ENCODE measurements at regions not wholly inside any gene's neighbourhood (a gene's known extent, or its start where the extent isn't known, plus 50 kb on each side); places are given as distances from the start of the nearest gene placed in this dataset.

DNA sequence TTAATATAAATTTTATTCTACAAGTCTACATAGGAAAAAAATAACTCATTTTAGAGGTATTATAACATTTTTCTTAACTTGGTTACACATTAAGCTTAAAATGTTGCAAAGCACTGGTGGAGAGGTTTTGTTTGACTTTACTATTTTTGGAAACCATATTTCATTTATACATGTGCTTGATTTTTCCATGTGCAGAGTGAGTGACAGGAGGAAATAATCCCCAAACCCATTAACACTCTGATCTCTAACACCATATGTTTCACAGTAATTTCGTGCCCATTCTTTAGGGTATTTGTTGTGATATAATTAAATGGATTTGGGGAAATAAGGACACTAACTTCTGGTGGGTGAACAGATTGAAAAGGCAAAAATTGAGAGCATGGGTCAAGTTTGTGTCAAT lies 2124.4 kb upstream of the PCDH20 start:
- H3K4me1 ChIP-seq, result no peaks in the 10 kb centered on the region
- H3K9me3 ChIP-seq (ENCODE audit: control insufficient read depth, low read length), result no peaks in the 10 kb centered on the region
- no peak overlapping the region for H3K4me3 ChIP-seq (ENCODE audit: low read depth, low read length)
- TF ChIP-seq, protein P1, sequence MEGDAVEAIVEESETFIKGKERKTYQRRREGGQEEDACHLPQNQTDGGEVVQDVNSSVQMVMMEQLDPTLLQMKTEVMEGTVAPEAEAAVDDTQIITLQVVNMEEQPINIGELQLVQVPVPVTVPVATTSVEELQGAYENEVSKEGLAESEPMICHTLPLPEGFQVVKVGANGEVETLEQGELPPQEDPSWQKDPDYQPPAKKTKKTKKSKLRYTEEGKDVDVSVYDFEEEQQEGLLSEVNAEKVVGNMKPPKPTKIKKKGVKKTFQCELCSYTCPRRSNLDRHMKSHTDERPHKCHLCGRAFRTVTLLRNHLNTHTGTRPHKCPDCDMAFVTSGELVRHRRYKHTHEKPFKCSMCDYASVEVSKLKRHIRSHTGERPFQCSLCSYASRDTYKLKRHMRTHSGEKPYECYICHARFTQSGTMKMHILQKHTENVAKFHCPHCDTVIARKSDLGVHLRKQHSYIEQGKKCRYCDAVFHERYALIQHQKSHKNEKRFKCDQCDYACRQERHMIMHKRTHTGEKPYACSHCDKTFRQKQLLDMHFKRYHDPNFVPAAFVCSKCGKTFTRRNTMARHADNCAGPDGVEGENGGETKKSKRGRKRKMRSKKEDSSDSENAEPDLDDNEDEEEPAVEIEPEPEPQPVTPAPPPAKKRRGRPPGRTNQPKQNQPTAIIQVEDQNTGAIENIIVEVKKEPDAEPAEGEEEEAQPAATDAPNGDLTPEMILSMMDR (IDR thresholded peaks at IDR 0.05), result no peak
- H3K4me2 ChIP-seq (ENCODE audit: low read length), result no peak overlapping the region
- no peak overlapping the region for H3K27ac ChIP-seq
- H3K79me2 ChIP-seq, result no peaks in the 10 kb centered on the region
- no peak overlapping the region for H2AFZ ChIP-seq
- no peak overlapping the region for H3K9ac ChIP-seq
- no peaks in the 10 kb centered on the region for H3K27me3 ChIP-seq (ENCODE audit: control insufficient read depth, insufficient read depth, low read length)
- H3K36me3 ChIP-seq (ENCODE audit: control insufficient read depth, insufficient read depth, low read length), result no peaks in the 10 kb centered on the region

DNA sequence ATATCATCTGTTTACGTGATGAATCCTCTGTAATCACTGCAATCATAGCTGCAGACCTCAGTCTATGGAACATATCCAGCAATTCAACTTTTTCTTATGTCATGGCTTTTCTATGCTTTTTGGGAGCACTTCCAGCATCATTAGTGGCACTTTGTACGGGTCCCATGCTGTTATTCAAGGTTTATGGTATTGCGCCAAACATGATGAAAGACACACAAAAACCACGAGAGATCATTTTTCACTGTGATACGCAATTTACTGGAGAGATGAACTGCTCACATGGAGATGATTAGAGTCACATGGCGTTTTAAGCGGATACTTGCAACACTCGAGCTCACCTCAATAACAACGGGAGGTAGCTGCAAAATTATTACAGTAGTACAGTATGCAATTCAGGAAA lies 2101.7 kb upstream of the PCDH20 start:
- no peaks in the 10 kb centered on the region for H3K27me3 ChIP-seq (ENCODE audit: control insufficient read depth, insufficient read depth, low read length)
- no peaks in the 10 kb centered on the region for H3K36me3 ChIP-seq (ENCODE audit: control insufficient read depth, insufficient read depth, low read length)
- H3K9ac ChIP-seq, result no peak overlapping the region
- H3K9me3 ChIP-seq (ENCODE audit: control insufficient read depth, low read length), result no peaks in the 10 kb centered on the region
- no peak overlapping the region for H3K4me3 ChIP-seq (ENCODE audit: low read depth, low read length)
- H3K4me1 ChIP-seq, result no peaks in the 10 kb centered on the region
- TF ChIP-seq, protein P1 (IDR thresholded peaks at IDR 0.05), result no peak
- no peaks in the 10 kb centered on the region for H3K79me2 ChIP-seq
- H3K27ac ChIP-seq, result no peak overlapping the region
- H2AFZ ChIP-seq, result no peak overlapping the region
- no peak overlapping the region for H3K4me2 ChIP-seq (ENCODE audit: low read length)

DNA sequence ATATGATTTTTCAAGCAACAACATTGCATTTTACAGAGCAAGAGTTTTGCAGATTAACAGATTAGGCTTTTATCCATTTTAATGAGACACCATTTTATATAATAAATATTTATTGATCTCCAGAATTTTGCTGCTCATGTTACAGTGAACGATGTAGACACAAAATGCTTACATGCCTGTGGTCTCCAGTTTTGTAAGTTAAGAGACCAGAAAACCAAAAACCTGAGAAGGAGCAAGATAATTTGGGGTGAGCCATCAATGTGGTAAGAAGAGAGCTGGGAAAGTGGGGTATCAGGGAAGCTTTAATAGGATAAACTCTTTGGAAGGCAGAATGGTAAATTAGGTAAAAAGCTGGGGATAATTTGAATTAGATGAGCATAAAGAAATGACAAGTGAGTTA lies 2100.5 kb upstream of the PCDH20 start:
- H3K9ac ChIP-seq, result no peak overlapping the region
- TF ChIP-seq, protein P1 (IDR thresholded peaks at IDR 0.05), result no peak
- H3K4me3 ChIP-seq (ENCODE audit: low read depth, low read length), result no peak overlapping the region
- no peaks in the 10 kb centered on the region for H3K79me2 ChIP-seq
- no peak overlapping the region for H3K4me2 ChIP-seq (ENCODE audit: low read length)
- H3K4me1 ChIP-seq, result no peaks in the 10 kb centered on the region
- no peaks in the 10 kb centered on the region for H3K27me3 ChIP-seq (ENCODE audit: control insufficient read depth, insufficient read depth, low read length)
- no peaks in the 10 kb centered on the region for H3K36me3 ChIP-seq (ENCODE audit: control insufficient read depth, insufficient read depth, low read length)
- H3K27ac ChIP-seq, result no peak overlapping the region
- H3K9me3 ChIP-seq (ENCODE audit: control insufficient read depth, low read length), result no peaks in the 10 kb centered on the region
- H2AFZ ChIP-seq, result no peak overlapping the region

DNA sequence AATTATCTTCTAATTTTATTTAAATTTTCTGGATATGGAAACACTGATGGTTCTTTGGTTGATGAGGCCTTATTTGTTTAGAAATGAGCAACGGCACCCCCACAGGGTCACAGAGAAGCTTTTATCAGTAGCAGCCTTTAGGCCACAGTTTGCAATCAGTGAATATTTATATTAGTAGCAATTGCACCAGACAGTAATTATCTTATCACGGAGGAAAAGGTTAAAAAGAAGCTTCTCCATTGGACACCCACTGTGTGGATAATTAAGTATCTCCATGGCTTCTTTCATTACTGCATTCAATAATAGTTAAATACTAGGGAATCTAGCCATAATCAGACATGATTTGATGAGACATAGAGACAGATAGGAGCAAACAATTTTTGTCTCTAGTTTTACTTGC lies 2099.2 kb upstream of the PCDH20 start:
- no peaks in the 10 kb centered on the region for H3K27me3 ChIP-seq (ENCODE audit: control insufficient read depth, insufficient read depth, low read length)
- H3K9me3 ChIP-seq (ENCODE audit: control insufficient read depth, low read length), result no peaks in the 10 kb centered on the region
- no peak overlapping the region for H2AFZ ChIP-seq
- H3K4me2 ChIP-seq (ENCODE audit: low read length), result no peak overlapping the region
- no peaks in the 10 kb centered on the region for H3K36me3 ChIP-seq (ENCODE audit: control insufficient read depth, insufficient read depth, low read length)
- H3K4me3 ChIP-seq (ENCODE audit: low read depth, low read length), result no peak overlapping the region
- H3K4me1 ChIP-seq, result no peaks in the 10 kb centered on the region
- no peak overlapping the region for H3K9ac ChIP-seq
- no peaks in the 10 kb centered on the region for H3K79me2 ChIP-seq
- TF ChIP-seq, protein P1 (IDR thresholded peaks at IDR 0.05), result no peak
- no peak overlapping the region for H3K27ac ChIP-seq

DNA sequence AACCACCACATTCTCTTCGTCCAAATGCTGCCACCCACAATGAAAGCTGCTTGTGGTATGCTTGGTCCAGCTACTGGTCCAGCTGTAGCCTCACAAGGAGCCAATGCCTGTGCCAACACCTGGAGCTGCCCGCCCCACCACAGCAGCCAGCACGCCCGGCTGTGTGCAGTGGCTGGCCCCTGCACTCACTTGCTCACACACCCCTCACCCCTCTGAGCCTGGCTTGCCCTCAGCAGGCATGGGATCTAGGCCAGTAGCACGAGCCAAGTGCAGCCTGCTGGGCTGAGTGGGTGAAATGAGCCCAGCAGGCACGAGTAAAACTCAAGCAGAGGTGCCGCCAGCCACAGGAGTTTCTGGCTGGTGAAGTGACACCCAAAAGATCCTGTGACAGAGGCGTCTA lies 2096.4 kb upstream of the PCDH20 start:
- Histone ChIP-seq H3K4me3 (ENCODE audit: low read depth, low read length) (no peak overlapping the region), H3K9ac (no peak overlapping the region), H3K27ac (no peak overlapping the region), H3K9me3 (ENCODE audit: control insufficient read depth, low read length) (no peaks in the 10 kb centered on the region), H2AFZ (no peak overlapping the region), H3K79me2 (no peaks in the 10 kb centered on the region), H3K4me2 (ENCODE audit: low read length) (no peak overlapping the region), H3K4me1 (no peaks in the 10 kb centered on the region), H3K36me3 (ENCODE audit: control insufficient read depth, insufficient read depth, low read length) (no peaks in the 10 kb centered on the region), H3K27me3 (ENCODE audit: control insufficient read depth, insufficient read depth, low read length) (no peaks in the 10 kb centered on the region)
- TF ChIP-seq, protein P1 (IDR thresholded peaks at IDR 0.05), result no peak

Data from parathyroid adenoma (tissue), 2 donors.